H1 (cell line): ENCODE measurements at regions not wholly inside any gene's neighbourhood (a gene's known extent, or its start where the extent isn't known, plus 50 kb on each side); places are given as distances from the start of the nearest gene placed in this dataset.

Experiments used
- CTCF ChIP-seq, 3 experiments: IDR thresholded peaks; 1 replicate in 2 of 3; 2 replicates in 1 of 3; pipeline versions ENCODE4 v1.5.1 to v1.6.1; 2011; ENCODE audit warnings: low read length in 3 of 3, mild to moderate bottlenecking in 3 of 3, inconsistent platforms in 2 of 3, low read depth in 1 of 3, moderate library complexity in 1 of 3; ENCODE audit not compliant: insufficient read depth in 1 of 3; ENCODE audit errors: control extremely low read depth in 1 of 3
- EZH2 ChIP-seq: fragments of 200-600 bp; sonication (generic); IDR thresholded peaks from 2 replicates; pipeline ENCODE4 v1.7.1; 2012; ENCODE audit warnings: low read depth, mild to moderate bottlenecking, moderate library complexity, low read length, inconsistent platforms; ENCODE audit not compliant: severe bottlenecking
- JUN ChIP-seq: IDR thresholded peaks from 2 replicates; pipeline ENCODE4 v1.6.1; 2011; ENCODE audit warnings: low read depth, mild to moderate bottlenecking, improper control_type of control experiment, low read length
- JUND ChIP-seq: IDR thresholded peaks from 2 replicates; pipeline ENCODE4 v1.6.1; 2011; ENCODE audit warnings: mild to moderate bottlenecking, improper control_type of control experiment, low read length
- POLR2A ChIP-seq, 2 experiments: IDR thresholded peaks; 1 replicate in 1 of 2; 2 replicates in 1 of 2; pipeline ENCODE4 v1.6.1; 2011; ENCODE audit warnings: low read depth in 2 of 2, low read length in 2 of 2, mild to moderate bottlenecking in 2 of 2; ENCODE audit errors: control extremely low read depth in 1 of 2
- RAD21 ChIP-seq, 2 experiments: IDR thresholded peaks in 1 of 2; conservative IDR thresholded peaks in 1 of 2; 2 replicates each; pipeline ENCODE4 v1.6.1; 2011; ENCODE audit warnings: low read depth in 2 of 2, low read length in 2 of 2, improper control_type of control experiment in 1 of 2, inconsistent platforms in 1 of 2, mild to moderate bottlenecking in 1 of 2, moderate library complexity in 1 of 2
- RNF2 ChIP-seq: fragments of 200-900, 300-1000 bp; sonication (generic); IDR thresholded peaks from 2 replicates; pipeline ENCODE4 v1.7.1; 2016; ENCODE audit warnings: borderline replicate concordance, low read depth, mild to moderate bottlenecking, antibody characterized with exemption, low read length; ENCODE audit not compliant: poor library complexity, severe bottlenecking; ENCODE audit errors: missing control alignments
- RXRA ChIP-seq: IDR thresholded peaks from 2 replicates; pipeline ENCODE4 v1.6.1; 2011; ENCODE audit warnings: low read depth, mild to moderate bottlenecking, low read length, moderate library complexity; ENCODE audit not compliant: insufficient read depth
- SRF ChIP-seq: IDR thresholded peaks from 2 replicates; pipeline ENCODE4 v1.6.1; 2011; ENCODE audit warnings: mild to moderate bottlenecking, low read depth, low read length, moderate library complexity
- TF ChIP-seq, protein P1 (sequence below): IDR thresholded peaks from 2 replicates; pipeline ENCODE4 v1.6.1; 2012; ENCODE audit warnings: low read length, inconsistent platforms

DNA sequence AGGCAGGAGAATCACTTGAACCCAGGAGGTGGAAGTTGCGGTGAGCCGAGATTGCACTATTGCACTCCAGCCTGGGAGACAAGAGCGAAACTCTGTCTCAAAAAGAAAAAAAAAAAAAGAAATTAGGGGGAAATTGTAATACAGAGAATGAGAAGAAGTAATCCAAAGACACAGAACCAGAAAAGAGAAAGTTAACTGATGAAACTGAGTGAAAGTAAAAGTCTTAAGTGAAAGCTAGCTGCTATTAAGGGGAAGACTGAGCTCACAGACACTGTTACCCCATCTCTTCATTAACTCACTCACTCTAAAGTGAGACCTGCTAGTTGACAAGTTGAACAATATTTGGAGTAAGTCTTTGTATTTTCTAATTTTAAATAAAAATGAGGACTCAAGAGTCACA is 763.0 kb upstream of the PCDH10 start:
- TF ChIP-seq RAD21 (IDR thresholded peaks at IDR 0.05 in 1 of 2, conservative IDR thresholded peaks at IDR 0.05 in 1 of 2; ENCODE audit: low read depth in 2 of 2, low read length in 2 of 2) (no peak), JUN (no peak), SRF (no peak), RXRA (no peak), CTCF (IDR thresholded peaks at IDR 0.05; ENCODE audit: control extremely low read depth in 1 of 3, insufficient read depth in 1 of 3, low read depth in 1 of 3, low read length in 3 of 3) (no peak), JUND (no peak), POLR2A (IDR thresholded peaks at IDR 0.05; ENCODE audit: control extremely low read depth in 1 of 2, low read depth in 2 of 2, low read length in 2 of 2) (no peak), EZH2 (no peak), RNF2 (no peak)
- TF ChIP-seq, protein P1, sequence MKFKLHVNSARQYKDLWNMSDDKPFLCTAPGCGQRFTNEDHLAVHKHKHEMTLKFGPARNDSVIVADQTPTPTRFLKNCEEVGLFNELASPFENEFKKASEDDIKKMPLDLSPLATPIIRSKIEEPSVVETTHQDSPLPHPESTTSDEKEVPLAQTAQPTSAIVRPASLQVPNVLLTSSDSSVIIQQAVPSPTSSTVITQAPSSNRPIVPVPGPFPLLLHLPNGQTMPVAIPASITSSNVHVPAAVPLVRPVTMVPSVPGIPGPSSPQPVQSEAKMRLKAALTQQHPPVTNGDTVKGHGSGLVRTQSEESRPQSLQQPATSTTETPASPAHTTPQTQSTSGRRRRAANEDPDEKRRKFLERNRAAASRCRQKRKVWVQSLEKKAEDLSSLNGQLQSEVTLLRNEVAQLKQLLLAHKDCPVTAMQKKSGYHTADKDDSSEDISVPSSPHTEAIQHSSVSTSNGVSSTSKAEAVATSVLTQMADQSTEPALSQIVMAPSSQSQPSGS: no peak
